IMR-90 (cell line): ENCODE measurements at regions not wholly inside any gene's neighbourhood (a gene's known extent, or its start where the extent isn't known, plus 50 kb on each side); places are given as distances from the start of the nearest gene placed in this dataset.

ENCODE experiments used
- BHLHE40 ChIP-seq: fragments of 150-350 bp; IDR thresholded peaks from 2 replicates; pipeline ENCODE4 v1.6.1; 2016; ENCODE audit warnings: mild to moderate bottlenecking, low read depth, low read length
- CEBPB ChIP-seq: IDR thresholded peaks from 2 replicates; pipeline ENCODE4 v1.6.1; 2012; ENCODE audit warnings: low read depth, low read length, improper control_type of control experiment
- FOS ChIP-seq: fragments of 150-350 bp; IDR thresholded peaks from 2 replicates; pipeline ENCODE4 v1.6.1; 2016; ENCODE audit warnings: low read depth, low read length
- MAZ ChIP-seq: IDR thresholded peaks from 2 replicates; pipeline ENCODE4 v1.6.1; 2012; ENCODE audit warnings: low read depth, mild to moderate bottlenecking, low read length, improper control_type of control experiment, moderate library complexity, borderline replicate concordance
- NFE2L2 ChIP-seq: fragments of 150-350 bp; IDR thresholded peaks from 2 replicates; pipeline ENCODE4 v1.6.1; 2016; ENCODE audit warnings: low read depth, mild to moderate bottlenecking, low read length
- POLR2A ChIP-seq: IDR thresholded peaks from 2 replicates; pipeline ENCODE4 v1.6.1; 2012; ENCODE audit warnings: mild to moderate bottlenecking, low read depth, low read length
- RCOR1 ChIP-seq: IDR thresholded peaks from 2 replicates; pipeline ENCODE4 v1.6.1; 2012; ENCODE audit warnings: mild to moderate bottlenecking, low read length, improper control_type of control experiment; ENCODE audit not compliant: insufficient replicate concordance
- RFX5 ChIP-seq: IDR thresholded peaks from 2 replicates; pipeline ENCODE4 v1.8.0; 2012; ENCODE audit warnings: low read depth, mild to moderate bottlenecking, low read length, moderate library complexity
- SMC3 ChIP-seq: fragments of 150-350 bp; IDR thresholded peaks from 2 replicates; pipeline ENCODE4 v1.6.1; 2016; ENCODE audit warnings: low read depth, mild to moderate bottlenecking, antibody characterized with exemption, low read length, moderate library complexity
- TF ChIP-seq, protein P1 (sequence below): conservative IDR thresholded peaks from 2 replicates; pipeline ENCODE4 v1.5.1; 2012; ENCODE audit warnings: mild to moderate bottlenecking, low read depth, low read length, improper control_type of control experiment
- TF ChIP-seq, protein P2 (sequence below): fragments of 150-350 bp; IDR thresholded peaks from 2 replicates; pipeline ENCODE4 v1.6.1; 2017; ENCODE audit warnings: mild to moderate bottlenecking, antibody characterized with exemption, low read length, low read depth

DNA sequence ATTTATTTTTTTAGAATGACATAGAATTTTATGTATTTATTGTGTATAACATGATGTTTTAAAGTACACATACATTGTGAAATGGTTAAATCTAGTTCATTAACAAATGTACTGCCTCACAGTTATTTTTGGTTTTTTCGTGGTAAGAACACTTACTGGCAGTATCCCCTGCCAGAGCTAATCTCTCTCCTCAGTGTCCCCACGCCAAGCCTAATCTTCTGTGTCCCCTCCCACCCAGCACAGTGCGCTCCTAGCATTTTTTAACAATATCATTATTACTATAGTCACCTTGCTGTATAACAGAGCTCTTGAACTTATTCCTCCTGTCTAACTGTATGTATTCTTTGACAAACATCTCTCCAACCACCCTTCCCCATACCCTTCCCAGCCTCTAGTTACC lies 333.2 kb downstream of the GABRB3 start:
- TF ChIP-seq, protein P1, sequence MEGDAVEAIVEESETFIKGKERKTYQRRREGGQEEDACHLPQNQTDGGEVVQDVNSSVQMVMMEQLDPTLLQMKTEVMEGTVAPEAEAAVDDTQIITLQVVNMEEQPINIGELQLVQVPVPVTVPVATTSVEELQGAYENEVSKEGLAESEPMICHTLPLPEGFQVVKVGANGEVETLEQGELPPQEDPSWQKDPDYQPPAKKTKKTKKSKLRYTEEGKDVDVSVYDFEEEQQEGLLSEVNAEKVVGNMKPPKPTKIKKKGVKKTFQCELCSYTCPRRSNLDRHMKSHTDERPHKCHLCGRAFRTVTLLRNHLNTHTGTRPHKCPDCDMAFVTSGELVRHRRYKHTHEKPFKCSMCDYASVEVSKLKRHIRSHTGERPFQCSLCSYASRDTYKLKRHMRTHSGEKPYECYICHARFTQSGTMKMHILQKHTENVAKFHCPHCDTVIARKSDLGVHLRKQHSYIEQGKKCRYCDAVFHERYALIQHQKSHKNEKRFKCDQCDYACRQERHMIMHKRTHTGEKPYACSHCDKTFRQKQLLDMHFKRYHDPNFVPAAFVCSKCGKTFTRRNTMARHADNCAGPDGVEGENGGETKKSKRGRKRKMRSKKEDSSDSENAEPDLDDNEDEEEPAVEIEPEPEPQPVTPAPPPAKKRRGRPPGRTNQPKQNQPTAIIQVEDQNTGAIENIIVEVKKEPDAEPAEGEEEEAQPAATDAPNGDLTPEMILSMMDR, result no peak
- TF ChIP-seq MAZ (no peak), FOS (no peak), CEBPB (no peak), POLR2A (no peak), RFX5 (no peak), BHLHE40 (no peak), RCOR1 (no peak), SMC3 (no peak), NFE2L2 (no peak)
- TF ChIP-seq, protein P2, sequence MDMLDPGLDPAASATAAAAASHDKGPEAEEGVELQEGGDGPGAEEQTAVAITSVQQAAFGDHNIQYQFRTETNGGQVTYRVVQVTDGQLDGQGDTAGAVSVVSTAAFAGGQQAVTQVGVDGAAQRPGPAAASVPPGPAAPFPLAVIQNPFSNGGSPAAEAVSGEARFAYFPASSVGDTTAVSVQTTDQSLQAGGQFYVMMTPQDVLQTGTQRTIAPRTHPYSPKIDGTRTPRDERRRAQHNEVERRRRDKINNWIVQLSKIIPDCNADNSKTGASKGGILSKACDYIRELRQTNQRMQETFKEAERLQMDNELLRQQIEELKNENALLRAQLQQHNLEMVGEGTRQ, result no peak
